Neural progenitor cell (in vitro differentiated cells): ENCODE measurements at regions not wholly inside any gene's neighbourhood (a gene's known extent, or its start where the extent isn't known, plus 50 kb on each side); places are given as distances from the start of the nearest gene placed in this dataset.

ENCODE experiments used
- EZH2 ChIP-seq: fragments of 200-600 bp; sonication (generic); IDR thresholded peaks from 2 replicates; pipeline ENCODE4 v1.6.1; 2017; ENCODE audit warnings: antibody characterized with exemption, mild to moderate bottlenecking, moderate library complexity
- TF ChIP-seq, protein P1 (sequence below): fragments of 200-600 bp; sonication (generic); IDR thresholded peaks from 2 replicates; pipeline ENCODE4 v1.5.1; 2017; ENCODE audit warnings: antibody characterized with exemption, mild to moderate bottlenecking

DNA sequence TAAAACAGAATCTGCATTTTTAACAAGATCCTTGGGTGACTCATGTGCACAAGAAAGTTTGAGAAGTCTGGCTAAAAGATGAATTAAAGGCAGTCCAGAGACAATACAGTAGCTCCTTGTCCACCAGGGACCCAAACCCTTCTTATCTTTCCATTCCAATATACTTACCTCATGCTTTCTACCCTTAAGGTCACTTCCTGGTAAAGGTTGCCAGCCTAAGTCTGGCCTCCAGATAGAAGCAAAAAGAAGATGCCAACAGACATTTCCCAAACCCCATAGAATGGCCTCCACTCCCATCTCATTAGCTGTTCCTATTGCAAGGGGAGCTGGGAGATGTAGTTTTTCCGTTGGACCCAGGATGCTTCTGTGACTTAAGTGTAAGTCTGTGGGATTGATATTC is 101.4 kb upstream of the XYLT1 start:
- TF ChIP-seq, protein P1, sequence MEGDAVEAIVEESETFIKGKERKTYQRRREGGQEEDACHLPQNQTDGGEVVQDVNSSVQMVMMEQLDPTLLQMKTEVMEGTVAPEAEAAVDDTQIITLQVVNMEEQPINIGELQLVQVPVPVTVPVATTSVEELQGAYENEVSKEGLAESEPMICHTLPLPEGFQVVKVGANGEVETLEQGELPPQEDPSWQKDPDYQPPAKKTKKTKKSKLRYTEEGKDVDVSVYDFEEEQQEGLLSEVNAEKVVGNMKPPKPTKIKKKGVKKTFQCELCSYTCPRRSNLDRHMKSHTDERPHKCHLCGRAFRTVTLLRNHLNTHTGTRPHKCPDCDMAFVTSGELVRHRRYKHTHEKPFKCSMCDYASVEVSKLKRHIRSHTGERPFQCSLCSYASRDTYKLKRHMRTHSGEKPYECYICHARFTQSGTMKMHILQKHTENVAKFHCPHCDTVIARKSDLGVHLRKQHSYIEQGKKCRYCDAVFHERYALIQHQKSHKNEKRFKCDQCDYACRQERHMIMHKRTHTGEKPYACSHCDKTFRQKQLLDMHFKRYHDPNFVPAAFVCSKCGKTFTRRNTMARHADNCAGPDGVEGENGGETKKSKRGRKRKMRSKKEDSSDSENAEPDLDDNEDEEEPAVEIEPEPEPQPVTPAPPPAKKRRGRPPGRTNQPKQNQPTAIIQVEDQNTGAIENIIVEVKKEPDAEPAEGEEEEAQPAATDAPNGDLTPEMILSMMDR: no peak
- no peak for TF ChIP-seq EZH2
